GM21717 (cell line): ENCODE measurements at regions not wholly inside any gene's neighbourhood (a gene's known extent, or its start where the extent isn't known, plus 50 kb on each side); places are given as distances from the start of the nearest gene placed in this dataset.

Experiments
- ATAC-seq: cut with Tn5 transposase; IDR thresholded peaks from one replicate; pipeline ENCODE4 v1.9.1; 2021; ENCODE audit warnings: mild to moderate bottlenecking, moderate library complexity; ENCODE audit not compliant: unreplicated experiment

GRCh38 chr4:43243433-43244116 lies 351.1 kb downstream of the GRXCR1 start:
- ATAC-seq = no peak

GRCh38 chr4:43244688-43245382 lies 352.3 kb downstream of the GRXCR1 start:
- peak; percentile 96 for ATAC-seq

DNA sequence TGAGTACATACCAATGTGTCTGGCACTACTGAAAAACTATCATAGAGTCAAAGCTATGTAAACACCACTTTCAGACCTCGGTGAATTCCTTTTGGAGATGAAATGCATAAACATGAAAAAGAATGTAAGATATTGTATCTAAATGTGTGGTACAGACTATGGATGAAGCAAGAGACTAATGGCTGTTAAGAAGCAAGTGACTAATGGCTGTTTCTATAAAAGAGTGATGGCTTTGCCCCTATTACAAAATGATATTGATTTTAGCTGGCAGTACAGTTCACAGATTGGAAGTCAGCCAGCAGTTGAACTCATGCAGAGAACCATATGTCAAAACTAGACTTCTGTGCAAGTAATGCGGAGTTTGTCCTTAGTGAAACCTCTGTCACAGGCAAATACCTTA lies 359.3 kb downstream of the GRXCR1 start:
- no peak for ATAC-seq

GRCh38 chr4:43253541-43253940 lies 361.0 kb downstream of the GRXCR1 start:
- no peak for ATAC-seq

DNA sequence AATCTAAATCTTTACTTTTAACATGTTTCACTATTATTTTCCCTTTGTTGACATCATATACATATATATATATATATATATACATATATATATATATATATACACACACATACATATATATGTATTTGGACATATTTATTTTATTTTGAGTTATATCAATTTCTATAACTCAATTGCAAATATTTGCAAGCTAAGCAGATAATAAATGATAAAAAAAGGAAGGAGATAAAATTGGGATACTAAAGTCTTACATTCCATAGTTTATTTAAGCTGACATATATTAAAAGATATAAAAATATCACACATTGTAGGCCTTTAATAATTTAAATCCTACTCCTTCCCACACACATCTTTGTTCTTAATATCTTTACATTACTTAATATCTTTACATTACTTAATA lies 372.2 kb downstream of the GRXCR1 start:
- no peak for ATAC-seq

DNA sequence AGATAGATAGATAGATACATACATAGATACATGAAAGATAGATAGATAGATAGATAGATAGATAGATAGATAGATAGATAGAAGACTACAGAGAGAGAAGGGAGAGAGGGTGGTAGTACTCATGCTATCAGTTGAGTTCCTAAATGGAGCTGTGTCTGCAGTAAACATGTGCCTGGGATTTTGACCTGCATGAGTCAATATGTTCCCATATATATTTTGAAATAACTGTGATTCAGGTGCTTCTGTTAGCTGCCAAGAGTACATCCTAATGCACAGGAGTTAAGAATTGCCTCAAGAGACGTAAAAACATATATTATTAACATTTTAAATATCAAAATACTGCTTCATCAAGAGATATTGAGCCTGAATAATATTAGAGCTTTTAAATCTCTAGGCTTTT lies 379.4 kb downstream of the GRXCR1 start:
- ATAC-seq = no peak

DNA sequence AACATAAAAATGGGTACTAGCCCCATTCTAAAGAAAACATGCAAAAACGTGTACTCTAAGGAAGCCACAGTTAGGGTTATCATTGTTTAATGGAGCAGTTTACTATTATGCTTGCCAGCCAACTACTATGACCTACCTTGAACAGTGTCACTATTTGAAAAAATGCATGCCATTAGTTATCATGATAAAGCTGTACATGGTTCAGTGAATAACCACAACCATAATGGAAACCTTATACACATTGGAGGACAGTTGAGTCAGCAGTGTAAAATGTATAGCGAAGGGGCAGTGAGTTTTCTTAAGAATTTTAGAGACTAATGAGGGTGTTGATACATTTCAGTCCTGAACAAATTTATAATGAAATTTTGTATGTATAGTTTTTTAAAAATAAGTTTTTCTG lies 381.9 kb downstream of the GRXCR1 start:
- no peak for ATAC-seq

GRCh38 chr4:43275779-43276178 lies 383.3 kb downstream of the GRXCR1 start:
- ATAC-seq = no peak

- ATAC-seq = no peak
These were observed 383.8 kb downstream of the GRXCR1 start for GRCh38 chr4:43276321-43276720.

- ATAC-seq = no peak
These were observed 384.5 kb downstream of the GRXCR1 start for GRCh38 chr4:43277003-43277402.

GRCh38 chr4:43282534-43282933 lies 390.0 kb downstream of the GRXCR1 start:
- ATAC-seq = no peak

DNA sequence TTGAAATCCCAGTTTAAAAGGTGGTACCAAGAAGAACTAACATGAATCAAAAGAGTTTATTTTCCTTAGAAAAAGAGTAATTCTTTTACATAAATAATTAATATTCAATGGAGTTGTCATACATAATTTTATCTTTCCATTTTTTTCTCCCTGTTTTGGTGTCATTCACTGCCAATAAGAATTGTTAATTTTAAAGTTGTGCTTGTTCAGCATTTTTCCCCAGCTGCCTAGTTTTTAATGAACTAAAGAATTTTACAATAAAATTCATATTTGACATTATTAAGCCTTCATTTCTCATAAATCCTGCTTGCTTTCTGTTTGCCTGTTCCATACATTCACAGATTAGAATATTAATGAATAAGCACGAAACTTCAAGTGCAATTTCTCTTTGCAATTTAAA lies 393.6 kb downstream of the GRXCR1 start:
- no peak for ATAC-seq

DNA sequence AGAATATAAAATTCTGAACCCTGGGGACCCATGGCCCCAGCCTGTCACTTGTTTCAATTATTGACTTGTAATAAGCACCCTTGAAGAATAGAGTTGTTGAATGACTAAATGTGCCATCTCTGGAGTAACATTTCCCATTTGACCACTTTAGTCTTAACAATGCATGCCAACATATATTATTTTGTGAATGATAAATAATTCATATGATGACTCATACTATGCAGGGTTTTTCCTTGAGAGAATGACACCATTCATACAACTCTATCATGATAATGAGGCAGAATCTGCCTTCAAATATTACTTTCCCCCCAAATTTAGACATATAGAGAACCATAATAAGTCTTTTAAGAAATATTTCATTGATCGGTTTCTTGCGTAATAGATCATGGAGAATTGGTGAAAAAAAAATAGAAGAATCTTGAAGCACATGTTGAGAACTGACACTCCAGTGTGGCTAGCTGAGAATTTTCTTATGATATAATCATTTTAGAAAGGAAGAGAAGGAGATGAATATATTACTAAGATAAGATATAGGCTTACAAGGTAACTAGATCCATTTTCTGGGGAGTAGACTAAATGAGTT lies 404.5 kb downstream of the GRXCR1 start:
- no peak for ATAC-seq

DNA sequence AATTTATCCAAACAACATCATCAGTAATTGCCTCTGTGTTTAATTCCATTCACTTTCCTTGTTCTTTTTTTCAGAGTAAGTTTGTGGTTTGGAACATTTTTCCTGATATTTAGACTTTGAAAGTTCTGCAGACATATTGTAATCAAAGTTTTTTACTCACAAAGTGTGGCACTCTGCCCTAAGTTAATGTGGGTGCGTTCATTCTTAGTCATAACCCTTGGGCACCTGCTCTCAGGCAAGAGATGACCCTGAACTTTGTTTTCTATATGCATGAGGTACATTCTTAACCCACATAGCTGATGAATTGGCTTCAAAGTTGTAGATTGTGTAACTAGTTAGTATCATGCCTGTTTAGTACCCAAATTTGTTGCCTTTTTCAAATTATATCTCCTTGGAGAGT lies 424.3 kb downstream of the GRXCR1 start:
- ATAC-seq = no peak

- no peak for ATAC-seq
These were observed 432.9 kb downstream of the GRXCR1 start for GRCh38 chr4:43325220-43325967.

DNA sequence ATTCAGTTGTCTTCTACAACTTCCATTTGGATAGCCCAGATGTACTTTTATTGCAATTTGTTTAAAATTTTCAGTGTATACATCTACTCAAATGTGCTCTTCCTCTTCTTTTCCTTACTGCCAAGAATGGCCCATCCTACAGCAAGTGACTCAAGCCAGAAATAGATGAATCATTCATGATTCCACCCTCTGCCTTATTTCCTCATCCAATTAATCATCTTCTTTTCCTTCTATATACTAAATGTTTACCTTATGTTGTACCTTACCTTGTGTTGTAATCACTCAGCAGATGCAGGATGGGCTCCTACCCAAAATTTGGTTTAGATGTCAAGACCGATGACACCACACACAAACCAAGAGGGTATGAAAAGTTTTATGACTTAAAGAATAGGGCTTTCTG lies 437.8 kb downstream of the GRXCR1 start:
- ATAC-seq = no peak

DNA sequence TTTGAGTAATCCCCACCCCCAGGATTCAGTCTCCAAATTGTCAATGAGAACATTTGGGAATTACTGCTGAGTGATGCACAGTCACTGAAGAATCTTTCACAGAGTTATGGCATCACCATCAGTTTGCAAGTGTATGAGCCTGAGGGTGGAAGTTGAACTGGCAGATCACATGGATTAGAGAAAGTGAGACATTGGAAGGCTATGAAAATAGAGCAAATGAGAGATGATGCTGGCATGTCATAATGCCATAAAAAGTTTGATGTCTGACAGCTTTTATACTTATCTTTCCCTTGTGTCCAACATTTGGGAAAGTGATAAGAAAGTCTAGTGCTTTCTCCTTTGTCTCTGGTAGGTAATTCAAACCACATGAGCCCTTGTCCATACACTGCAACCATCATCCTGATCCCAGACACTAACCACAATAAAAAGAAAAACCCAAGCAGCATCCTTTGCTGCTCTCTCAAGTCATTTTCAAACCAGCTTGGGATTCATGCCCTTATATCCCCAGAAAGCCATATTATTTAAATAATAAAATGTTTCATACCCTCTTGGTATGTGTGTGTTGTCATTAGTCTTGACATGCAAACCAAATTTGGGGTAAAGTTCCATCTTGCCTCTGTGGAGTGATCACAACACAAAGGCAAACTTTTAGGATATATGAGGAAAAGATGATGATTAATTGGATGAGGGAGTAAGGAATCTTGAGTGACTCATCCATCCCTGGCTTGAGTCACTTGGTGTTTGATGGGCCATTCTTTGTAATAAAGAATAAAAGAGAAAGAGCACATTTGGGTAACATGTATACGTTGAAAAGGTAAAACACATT lies 438.9 kb downstream of the GRXCR1 start:
- ATAC-seq = no peak

DNA sequence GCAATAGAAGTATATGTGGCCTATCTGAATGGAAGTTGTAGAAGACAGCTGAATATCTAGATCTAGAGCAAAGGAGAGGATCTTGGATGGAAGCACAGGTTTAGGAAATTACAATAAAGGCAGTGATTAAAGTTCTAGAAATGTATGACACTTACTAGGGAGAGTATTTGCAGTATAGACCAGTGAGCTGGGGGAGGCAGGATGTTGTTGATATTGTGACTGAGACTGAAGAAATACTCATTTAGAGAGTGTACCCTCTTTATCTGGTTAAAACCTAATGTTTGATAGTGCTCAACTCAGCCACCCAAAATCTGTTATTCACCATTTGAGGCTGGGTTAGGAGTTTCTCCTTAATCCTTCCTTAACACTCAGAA lies 439.5 kb downstream of the GRXCR1 start:
- ATAC-seq = no peak

- ATAC-seq = no peak
These were observed 445.2 kb downstream of the GRXCR1 start for GRCh38 chr4:43337707-43338106.

GRCh38 chr4:43339435-43339834 lies 446.9 kb downstream of the GRXCR1 start:
- ATAC-seq = no peak

GRCh38 chr4:43341741-43342140 lies 449.2 kb downstream of the GRXCR1 start:
- ATAC-seq = no peak
